ENCODE measurements at regions not wholly inside any gene's neighbourhood (a gene's known extent, or its start where the extent isn't known, plus 50 kb on each side); places are given as distances from the start of the nearest gene placed in this dataset.
"Not testable (repeated sequence)": the region's sequence is repeated elsewhere in the genome, so short reads cannot be mapped to it uniquely, and the experiment has no call there.

DNA sequence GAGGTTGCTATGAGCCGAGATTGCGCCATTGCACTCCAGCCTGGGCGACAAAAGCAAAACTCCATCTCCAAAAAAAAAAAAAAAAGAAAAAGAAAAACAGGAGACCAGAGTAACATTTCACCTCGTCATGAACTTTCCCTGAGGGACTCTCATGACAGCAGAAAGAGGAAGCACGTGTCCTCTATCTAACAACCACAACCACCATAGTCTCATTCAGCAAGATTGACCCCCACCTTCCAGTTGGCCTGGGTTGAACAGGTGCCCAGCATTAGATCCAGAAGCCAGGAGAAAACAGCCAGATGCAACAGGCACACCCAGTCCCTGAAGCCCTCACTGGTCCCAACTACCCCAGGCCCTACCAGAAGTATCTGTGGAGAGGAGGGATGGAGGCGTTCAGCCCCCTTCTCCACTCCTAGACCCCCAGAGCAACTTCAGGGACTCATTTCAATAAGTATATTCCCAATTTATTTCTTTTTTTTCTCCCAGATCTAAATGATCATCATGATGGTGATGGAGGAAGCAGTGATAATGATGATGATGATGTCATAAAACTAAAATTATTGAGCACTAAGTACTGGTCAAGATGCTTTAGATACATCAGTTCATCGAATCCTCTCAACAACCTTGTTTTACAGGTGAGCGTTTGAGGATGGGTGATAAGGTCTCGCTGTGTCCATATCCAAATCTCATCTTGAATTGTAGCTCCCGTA lies 235.0 kb downstream of the EFCAB11 start:
- H3K27ac Mint-ChIP-seq, result peak overlapping the region; percentile 96
- no peaks in the 10 kb centered on the region for H3K36me3 Mint-ChIP-seq (ENCODE audit: low read depth)
- DNase-seq (no peak), ATAC-seq (no peak)
- H3K4me1 Mint-ChIP-seq, result peaks cover 46% of the 10 kb centered on the region
- H3K9me3 ChIP-seq (ENCODE audit: control insufficient read depth, low read length, poor library complexity, severe bottlenecking), result no peaks in the 10 kb centered on the region
- H3K4me3 Mint-ChIP-seq, result peak overlapping the region; percentile 19
- no peaks in the 10 kb centered on the region for H3K27me3 Mint-ChIP-seq

DNA sequence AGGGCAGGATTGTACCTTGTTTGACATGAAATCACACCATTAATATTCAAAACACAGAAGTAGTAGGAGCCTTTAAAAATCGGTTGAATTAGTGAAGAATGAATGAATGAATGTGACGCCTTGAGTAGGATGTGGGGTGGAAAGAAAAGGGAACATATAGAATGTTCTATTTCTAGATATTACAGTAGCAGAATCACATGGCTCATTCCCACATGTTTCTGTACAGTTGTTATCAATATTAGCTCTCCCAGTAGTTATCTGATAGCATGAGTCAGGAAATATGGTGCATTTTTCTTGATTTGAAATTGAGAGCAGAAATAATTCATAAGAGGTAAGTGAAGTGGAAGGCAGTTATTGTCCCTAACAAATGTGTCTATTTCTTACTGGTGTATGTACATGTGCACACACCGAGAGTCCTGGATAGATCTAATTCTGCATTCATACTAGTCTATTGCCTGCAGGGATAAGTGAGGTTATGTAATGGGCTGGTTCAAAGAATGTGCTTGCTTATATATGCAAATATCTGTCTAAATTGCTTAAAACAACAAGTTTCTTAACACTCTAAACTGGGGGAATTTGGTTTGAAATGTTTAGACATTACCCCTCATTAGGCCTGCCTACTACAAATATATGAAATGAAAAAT lies 245.4 kb downstream of the EFCAB11 start:
- Mint-ChIP-seq H3K4me1 (no peaks in the 10 kb centered on the region), H3K27ac (no peak overlapping the region), H3K4me3 (no peak overlapping the region), H3K36me3 (ENCODE audit: low read depth) (no peaks in the 10 kb centered on the region), H3K27me3 (no peaks in the 10 kb centered on the region)
- DNase-seq, result no peak
- no peak for ATAC-seq
- H3K9me3 ChIP-seq (ENCODE audit: control insufficient read depth, low read length, poor library complexity, severe bottlenecking), result no peaks in the 10 kb centered on the region

DNA sequence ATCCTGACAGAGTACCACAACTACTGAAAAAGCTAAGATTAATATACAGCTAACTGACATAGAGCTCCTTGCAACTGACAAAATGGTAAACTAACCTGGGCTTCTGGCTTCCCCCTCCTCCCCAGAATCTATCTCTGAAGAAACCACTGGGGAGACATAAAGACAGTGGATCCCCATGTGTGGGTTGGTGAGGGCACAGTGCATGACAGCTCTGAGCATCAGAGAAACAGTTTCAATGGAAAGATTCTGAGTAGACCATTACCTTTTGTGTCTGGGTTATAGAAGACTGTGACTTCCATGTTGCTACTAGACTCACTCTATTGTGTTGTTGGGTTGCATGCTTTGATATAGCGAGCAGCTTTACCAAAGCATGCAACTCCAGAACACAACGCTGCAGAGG lies 247.4 kb downstream of the EFCAB11 start:
- Mint-ChIP-seq H3K36me3 (ENCODE audit: low read depth) (no peaks in the 10 kb centered on the region), H3K4me1 (peaks cover 3% of the 10 kb centered on the region), H3K4me3 (no peak overlapping the region), H3K27ac (no peak overlapping the region), H3K27me3 (no peaks in the 10 kb centered on the region)
- DNase-seq (no peak), ATAC-seq (no peak)
- H3K9me3 ChIP-seq (ENCODE audit: control insufficient read depth, low read length, poor library complexity, severe bottlenecking), result no peaks in the 10 kb centered on the region

DNA sequence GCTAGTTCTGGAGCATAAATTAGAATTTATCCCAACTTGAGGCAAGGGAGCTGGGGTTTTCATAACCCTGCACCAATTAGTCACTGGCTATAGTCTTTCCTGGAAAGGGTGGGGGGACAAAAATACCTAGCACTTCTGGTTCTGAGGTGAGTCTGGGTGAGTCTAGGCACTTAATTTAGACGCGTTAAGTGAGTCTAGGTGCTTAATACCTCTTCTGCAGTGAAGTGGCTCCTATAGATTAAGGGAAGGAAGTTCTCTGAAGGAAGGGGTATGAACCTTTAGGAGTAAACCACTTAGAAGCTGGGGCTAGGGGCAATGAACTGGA lies 251.7 kb downstream of the EFCAB11 start:
- no peak for ATAC-seq
- Mint-ChIP-seq H3K4me3 (no peak overlapping the region), H3K36me3 (ENCODE audit: low read depth) (no peaks in the 10 kb centered on the region), H3K27ac (peak overlapping the region; percentile 82), H3K4me1 (peaks cover 3% of the 10 kb centered on the region), H3K27me3 (no peaks in the 10 kb centered on the region)
- no peak for DNase-seq
- no peaks in the 10 kb centered on the region for H3K9me3 ChIP-seq (ENCODE audit: control insufficient read depth, low read length, poor library complexity, severe bottlenecking)

DNA sequence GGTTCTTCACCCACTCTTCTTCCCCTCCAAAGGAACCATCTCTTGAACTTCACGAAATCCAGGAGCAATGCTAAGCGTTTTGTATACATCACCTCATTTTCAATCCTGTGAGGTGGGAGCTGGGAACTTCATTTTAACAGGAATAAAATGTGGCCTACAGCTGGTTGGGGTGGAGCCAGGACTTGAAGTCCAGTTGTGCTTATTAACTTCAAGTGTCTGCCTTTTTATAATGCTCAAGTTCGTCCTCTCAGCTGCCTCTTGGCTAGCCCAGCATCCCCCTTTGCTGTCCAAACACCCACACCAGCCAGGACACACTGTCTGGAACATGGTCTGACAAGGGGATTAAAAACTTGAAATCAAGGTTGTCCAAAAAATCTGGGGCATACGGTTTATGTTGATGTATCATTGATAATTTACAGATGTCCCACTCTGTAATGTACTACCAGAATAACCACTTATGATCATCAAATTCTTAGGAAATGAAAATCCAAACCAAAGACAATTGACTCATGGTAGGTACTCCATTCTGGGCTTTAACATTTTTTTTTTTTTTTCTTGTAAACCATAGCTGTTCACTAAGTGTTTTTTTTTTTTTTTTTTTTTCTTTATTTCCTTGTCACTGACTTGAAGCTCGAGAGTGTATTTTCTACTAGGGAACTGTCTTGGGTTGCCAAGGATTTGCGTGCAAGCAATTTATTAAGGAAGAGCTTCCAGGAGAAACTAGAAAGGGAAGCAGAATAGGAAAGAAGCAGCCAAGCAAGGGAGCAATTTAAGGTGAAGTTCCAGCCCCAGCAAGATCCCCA lies 252.3 kb downstream of the EFCAB11 start:
- Mint-ChIP-seq H3K4me1 (peaks cover 3% of the 10 kb centered on the region), H3K36me3 (ENCODE audit: low read depth) (no peaks in the 10 kb centered on the region), H3K4me3 (peak overlapping the region; percentile 88), H3K27me3 (no peaks in the 10 kb centered on the region), H3K27ac (peak overlapping the region; percentile 82)
- H3K9me3 ChIP-seq (ENCODE audit: control insufficient read depth, low read length, poor library complexity, severe bottlenecking), result no peaks in the 10 kb centered on the region
- ATAC-seq (no peak), DNase-seq (no peak)

DNA sequence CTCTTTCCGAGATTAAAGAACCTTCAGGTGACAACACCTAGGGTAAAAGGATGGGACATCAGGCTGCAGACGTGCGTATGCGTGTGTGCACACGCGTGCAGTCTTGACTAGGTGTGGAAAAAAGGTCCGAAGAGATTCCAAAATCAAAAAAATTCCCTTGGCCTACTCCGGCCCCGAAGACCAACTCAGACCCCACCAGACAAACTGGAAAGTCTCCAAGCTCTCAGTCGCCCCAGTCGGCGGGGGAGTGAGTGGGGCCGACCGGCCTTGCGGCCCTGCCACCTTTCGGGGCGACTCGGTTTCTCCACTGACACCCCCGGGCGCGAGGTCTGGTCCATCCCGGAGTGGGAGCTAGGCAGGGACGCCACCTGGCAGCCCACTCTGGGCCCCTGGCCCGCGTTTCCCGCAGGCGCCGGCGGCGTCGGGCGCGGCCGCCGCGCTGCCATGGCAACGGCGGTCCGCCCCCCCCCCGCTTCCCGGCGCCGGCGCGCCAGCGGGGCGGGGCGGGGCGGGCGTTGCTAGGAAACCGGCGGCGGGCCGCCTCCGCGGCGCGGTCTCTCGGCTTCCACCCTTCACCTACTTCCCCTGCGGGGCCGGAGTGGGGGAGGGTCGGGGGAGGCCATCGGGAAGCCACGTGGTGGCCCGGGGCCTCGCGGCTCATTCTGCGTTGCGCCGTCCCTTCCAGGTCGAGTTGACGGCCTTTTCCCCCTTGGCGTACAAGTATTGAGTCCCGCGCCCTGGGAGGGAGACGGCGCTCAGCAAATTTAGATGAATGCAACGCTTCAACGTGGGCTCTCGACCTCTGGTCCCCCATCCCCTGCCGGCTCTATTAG lies 253.1 kb downstream of the EFCAB11 start:
- Mint-ChIP-seq H3K27me3 (no peaks in the 10 kb centered on the region), H3K36me3 (ENCODE audit: low read depth) (no peaks in the 10 kb centered on the region), H3K27ac (peak overlapping the region; percentile 82), H3K4me1 (peaks cover 4% of the 10 kb centered on the region), H3K4me3 (peak overlapping the region; percentile 88)
- no peaks in the 10 kb centered on the region for H3K9me3 ChIP-seq (ENCODE audit: control insufficient read depth, low read length, poor library complexity, severe bottlenecking)
- DNase-seq (peak; percentile 70 to 85 (median 82)), ATAC-seq (peak; percentile 94)

DNA sequence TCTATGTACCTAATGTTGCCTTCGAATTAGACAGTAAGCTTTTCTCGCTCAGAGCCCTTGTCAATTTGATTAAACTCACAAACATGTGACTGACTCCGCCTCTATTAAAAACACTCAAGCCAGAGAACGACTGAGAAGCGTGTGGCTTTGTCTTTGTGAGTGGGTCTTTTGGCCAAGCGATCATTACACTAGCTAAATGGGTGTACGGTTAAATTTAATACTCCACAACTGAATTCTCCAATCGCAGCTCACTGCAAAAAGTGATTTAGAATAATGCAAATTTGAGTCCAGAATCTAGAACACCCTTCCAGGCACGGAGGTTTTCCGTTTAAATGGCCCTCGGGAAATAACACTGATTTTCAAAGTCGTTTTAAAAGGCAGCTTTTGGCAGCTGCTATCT lies 253.7 kb downstream of the EFCAB11 start:
- Mint-ChIP-seq H3K4me3 (peak overlapping the region; percentile 45), H3K27ac (peak overlapping the region; percentile 82), H3K27me3 (no peaks in the 10 kb centered on the region), H3K36me3 (ENCODE audit: low read depth) (no peaks in the 10 kb centered on the region), H3K4me1 (peaks cover 7% of the 10 kb centered on the region)
- ATAC-seq, result no peak
- H3K9me3 ChIP-seq (ENCODE audit: control insufficient read depth, low read length, poor library complexity, severe bottlenecking), result no peaks in the 10 kb centered on the region
- DNase-seq, result no peak

DNA sequence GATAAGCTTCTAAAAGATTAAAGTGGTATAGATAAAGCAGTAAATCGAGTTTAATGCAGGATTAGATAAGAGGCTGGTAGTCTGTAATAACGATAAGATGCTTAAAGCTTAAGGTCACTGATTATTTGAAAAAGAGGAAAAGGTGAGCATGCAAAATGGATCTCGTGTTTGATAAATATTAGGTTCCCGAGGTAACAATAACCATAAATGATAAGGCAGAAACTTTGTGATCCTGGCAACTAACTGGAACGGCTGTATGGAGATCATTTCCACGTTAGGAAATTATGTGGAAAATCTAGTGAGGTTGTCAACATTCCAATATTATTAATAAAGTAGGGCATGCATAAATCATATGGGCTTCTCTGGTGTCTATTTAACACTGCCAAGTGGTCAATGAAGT lies 255.5 kb downstream of the EFCAB11 start:
- Mint-ChIP-seq H3K27ac (no peak overlapping the region), H3K36me3 (ENCODE audit: low read depth) (no peaks in the 10 kb centered on the region), H3K27me3 (no peaks in the 10 kb centered on the region), H3K4me3 (no peak overlapping the region), H3K4me1 (peaks cover 9% of the 10 kb centered on the region)
- no peak for ATAC-seq
- no peak for DNase-seq
- no peaks in the 10 kb centered on the region for H3K9me3 ChIP-seq (ENCODE audit: control insufficient read depth, low read length, poor library complexity, severe bottlenecking)

DNA sequence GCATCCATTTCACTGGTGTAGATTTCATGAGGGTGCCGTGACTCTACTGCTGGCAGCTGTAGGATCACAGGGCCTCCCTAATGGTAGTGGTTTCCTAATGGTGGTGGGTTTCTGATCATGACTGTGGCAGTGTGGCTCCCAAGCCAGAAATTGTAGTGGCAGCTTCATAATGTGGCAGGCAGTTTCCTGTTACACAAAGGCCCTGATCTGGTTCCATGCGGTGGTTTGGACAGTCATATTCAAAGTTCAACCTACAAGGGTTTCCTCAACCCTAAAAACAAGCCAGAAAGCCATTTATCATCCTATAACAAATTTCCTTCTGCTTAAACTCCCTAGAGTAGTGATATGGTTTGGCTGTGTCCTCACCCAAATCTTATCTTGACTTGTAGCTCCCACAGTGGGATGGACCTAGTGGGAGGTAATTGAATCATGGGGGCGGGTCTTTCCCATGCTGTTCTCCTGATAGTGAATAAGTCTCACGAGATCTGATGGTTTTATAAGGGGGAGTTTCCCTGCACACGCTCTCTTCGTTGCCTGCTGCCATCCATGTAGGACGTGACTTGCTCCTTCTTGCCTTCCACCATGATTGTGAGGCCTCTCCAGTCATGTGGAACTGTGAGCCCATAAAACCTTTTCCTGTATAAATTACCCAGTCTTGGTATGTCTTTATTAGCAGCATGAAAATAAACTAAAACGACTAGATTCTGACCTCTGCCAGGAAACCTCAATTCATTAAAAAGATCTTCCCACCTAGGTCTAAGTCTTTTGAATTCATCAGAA lies 257.1 kb downstream of the EFCAB11 start:
- peak overlapping the region; percentile 2 for H3K4me3 Mint-ChIP-seq
- no peaks in the 10 kb centered on the region for H3K9me3 ChIP-seq (ENCODE audit: control insufficient read depth, low read length, poor library complexity, severe bottlenecking)
- no peak overlapping the region for H3K27ac Mint-ChIP-seq
- peaks cover 7% of the 10 kb centered on the region for H3K4me1 Mint-ChIP-seq
- ATAC-seq (no peak), DNase-seq (no peak)
- H3K27me3 Mint-ChIP-seq, result no peaks in the 10 kb centered on the region
- H3K36me3 Mint-ChIP-seq (ENCODE audit: low read depth), result no peaks in the 10 kb centered on the region

DNA sequence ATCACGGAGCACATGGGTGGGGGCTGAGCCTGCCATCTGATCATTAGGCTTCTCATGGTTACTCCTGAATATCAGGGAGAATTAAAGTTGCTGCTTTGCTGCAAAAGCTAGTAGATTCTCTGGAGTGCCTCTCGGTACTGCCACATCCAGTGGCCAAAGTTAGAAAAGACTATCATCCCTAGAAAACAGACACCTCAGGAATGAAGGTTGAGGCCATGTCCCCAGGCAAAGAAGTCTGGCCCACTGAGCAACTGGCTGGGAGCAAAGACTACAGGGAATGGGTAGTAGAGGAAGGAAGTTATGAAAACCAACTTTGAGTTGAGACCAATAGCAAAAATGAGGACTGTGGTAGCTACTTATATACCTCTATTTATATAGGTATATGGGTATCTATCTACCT lies 258.7 kb downstream of the EFCAB11 start:
- Mint-ChIP-seq H3K4me1 (peaks cover 6% of the 10 kb centered on the region), H3K27me3 (no peaks in the 10 kb centered on the region), H3K4me3 (no peak overlapping the region), H3K27ac (no peak overlapping the region), H3K36me3 (ENCODE audit: low read depth) (no peaks in the 10 kb centered on the region)
- DNase-seq, result no peak
- no peaks in the 10 kb centered on the region for H3K9me3 ChIP-seq (ENCODE audit: control insufficient read depth, low read length, poor library complexity, severe bottlenecking)
- ATAC-seq, result no peak

DNA sequence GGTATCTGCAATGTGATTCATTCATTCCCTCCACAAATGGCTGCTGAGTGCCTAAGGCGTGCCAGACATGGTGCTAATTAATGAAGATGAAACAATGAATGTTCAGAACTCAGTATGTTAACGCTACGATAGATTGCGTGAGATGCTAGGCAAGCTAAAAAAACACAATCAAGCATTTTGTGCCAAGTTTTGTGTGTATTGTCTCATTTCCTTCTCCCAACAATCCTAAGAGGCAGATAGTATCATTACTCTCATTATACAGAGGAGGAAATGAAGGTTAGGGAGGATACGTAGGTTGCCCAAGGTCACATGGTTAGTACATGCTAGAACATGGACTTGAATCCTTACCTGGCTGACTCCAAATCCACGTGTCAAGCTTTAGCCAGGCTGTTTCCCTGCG lies 264.4 kb downstream of the EFCAB11 start:
- ATAC-seq (no peak), DNase-seq (no peak)
- H3K36me3 Mint-ChIP-seq (ENCODE audit: low read depth), result no peaks in the 10 kb centered on the region
- H3K27me3 Mint-ChIP-seq, result no peaks in the 10 kb centered on the region
- H3K4me3 Mint-ChIP-seq, result no peak overlapping the region
- H3K27ac Mint-ChIP-seq, result no peak overlapping the region
- H3K9me3 ChIP-seq (ENCODE audit: control insufficient read depth, low read length, poor library complexity, severe bottlenecking), result no peaks in the 10 kb centered on the region
- no peaks in the 10 kb centered on the region for H3K4me1 Mint-ChIP-seq

DNA sequence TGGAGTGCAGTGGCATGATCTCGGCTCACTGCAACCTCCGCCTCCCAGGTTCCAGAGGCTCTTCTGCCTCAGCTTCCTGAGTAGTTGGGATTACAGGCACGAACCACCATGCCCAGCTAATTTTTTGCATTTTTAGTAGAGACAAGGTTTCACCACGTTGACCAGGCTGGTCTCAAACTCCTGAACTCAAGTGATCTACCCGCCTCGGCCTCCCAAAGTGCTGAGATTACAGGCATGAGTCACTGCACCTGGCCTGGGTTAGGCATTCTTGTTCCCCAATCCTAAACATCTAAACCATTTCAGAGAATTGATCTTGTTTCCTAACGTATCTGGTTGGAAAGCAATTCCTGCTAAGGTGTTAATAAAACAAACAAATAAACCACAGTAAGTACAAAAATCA lies 264.8 kb downstream of the EFCAB11 start:
- not testable (repeated sequence) for ATAC-seq; H3K36me3 Mint-ChIP-seq (ENCODE audit: low read depth); H3K4me3 Mint-ChIP-seq; H3K27me3 Mint-ChIP-seq; H3K9me3 ChIP-seq (ENCODE audit: control insufficient read depth, low read length, poor library complexity, severe bottlenecking); H3K4me1 Mint-ChIP-seq; DNase-seq
- peak overlapping the region; percentile 10 for H3K27ac Mint-ChIP-seq
